ENCODE measurements at regions not wholly inside any gene's neighbourhood (a gene's known extent, or its start where the extent isn't known, plus 50 kb on each side); places are given as distances from the start of the nearest gene placed in this dataset.

DNA sequence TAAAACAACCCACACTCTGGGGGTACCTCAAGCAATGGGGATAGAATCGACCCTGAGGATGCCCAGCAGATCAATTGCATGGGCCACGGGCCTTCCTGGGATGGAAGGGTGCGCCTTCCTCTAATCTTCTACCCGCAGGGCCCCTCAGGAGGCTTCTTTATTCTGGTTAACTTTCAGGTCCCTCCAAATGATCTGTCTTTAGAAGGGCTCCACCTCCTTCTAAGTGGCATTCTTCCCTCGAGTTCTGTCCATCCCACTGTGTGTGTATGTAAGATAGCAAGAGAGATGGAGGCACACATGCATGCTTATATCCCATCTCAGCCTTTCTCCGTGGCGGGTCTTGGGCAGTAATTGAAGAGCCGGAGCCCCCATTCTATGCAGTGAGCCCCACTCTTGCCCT lies 125.7 kb downstream of the MRM1 start:
- Mint-ChIP-seq H3K27me3 (peaks cover 33% of the 10 kb centered on the region), H3K36me3 (ENCODE audit: insufficient read depth) (no peaks in the 10 kb centered on the region), H3K27ac (no peak overlapping the region), H3K9me3 (ENCODE audit: low read depth) (no peaks in the 10 kb centered on the region), H3K4me1 (ENCODE audit: low read depth) (peaks cover 24% of the 10 kb centered on the region), H3K4me3 (ENCODE audit: low read depth) (peak overlapping the region; percentile 25)
- TF ChIP-seq, protein P1, sequence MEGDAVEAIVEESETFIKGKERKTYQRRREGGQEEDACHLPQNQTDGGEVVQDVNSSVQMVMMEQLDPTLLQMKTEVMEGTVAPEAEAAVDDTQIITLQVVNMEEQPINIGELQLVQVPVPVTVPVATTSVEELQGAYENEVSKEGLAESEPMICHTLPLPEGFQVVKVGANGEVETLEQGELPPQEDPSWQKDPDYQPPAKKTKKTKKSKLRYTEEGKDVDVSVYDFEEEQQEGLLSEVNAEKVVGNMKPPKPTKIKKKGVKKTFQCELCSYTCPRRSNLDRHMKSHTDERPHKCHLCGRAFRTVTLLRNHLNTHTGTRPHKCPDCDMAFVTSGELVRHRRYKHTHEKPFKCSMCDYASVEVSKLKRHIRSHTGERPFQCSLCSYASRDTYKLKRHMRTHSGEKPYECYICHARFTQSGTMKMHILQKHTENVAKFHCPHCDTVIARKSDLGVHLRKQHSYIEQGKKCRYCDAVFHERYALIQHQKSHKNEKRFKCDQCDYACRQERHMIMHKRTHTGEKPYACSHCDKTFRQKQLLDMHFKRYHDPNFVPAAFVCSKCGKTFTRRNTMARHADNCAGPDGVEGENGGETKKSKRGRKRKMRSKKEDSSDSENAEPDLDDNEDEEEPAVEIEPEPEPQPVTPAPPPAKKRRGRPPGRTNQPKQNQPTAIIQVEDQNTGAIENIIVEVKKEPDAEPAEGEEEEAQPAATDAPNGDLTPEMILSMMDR (IDR thresholded peaks at IDR 0.05; ENCODE audit: unreplicated experiment), result no peak
- DNase-seq (ENCODE audit: low spot score, unreplicated experiment), result no peak

DNA sequence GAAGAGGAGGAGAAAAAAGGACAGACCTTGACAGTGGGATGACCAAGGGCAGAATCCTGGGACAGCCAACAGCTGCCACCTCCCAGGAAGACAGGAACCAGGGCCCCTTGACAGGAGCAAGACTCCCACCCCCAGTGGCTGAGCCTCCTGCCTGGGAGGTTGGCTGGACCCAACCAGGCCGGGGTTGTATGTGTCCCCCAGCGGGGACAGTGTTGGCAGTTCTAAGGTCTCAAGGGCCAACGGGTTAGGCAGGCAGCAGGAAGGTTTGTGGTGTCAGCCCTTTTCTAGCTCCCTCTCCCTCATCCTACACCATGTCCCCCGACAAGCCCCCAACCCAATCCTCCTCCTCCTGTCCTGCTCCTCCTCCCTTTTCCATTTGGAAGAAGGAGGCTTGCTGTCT lies 126.2 kb downstream of the MRM1 start:
- TF ChIP-seq, protein P1 (IDR thresholded peaks at IDR 0.05; ENCODE audit: unreplicated experiment), result no peak
- H3K9me3 Mint-ChIP-seq (ENCODE audit: low read depth), result no peaks in the 10 kb centered on the region
- H3K27ac Mint-ChIP-seq, result no peak overlapping the region
- H3K27me3 Mint-ChIP-seq, result peaks cover 37% of the 10 kb centered on the region
- no peak for DNase-seq (ENCODE audit: low spot score, unreplicated experiment)
- H3K4me3 Mint-ChIP-seq (ENCODE audit: low read depth), result no peak overlapping the region
- no peaks in the 10 kb centered on the region for H3K36me3 Mint-ChIP-seq (ENCODE audit: insufficient read depth)
- H3K4me1 Mint-ChIP-seq (ENCODE audit: low read depth), result peaks cover 21% of the 10 kb centered on the region

DNA sequence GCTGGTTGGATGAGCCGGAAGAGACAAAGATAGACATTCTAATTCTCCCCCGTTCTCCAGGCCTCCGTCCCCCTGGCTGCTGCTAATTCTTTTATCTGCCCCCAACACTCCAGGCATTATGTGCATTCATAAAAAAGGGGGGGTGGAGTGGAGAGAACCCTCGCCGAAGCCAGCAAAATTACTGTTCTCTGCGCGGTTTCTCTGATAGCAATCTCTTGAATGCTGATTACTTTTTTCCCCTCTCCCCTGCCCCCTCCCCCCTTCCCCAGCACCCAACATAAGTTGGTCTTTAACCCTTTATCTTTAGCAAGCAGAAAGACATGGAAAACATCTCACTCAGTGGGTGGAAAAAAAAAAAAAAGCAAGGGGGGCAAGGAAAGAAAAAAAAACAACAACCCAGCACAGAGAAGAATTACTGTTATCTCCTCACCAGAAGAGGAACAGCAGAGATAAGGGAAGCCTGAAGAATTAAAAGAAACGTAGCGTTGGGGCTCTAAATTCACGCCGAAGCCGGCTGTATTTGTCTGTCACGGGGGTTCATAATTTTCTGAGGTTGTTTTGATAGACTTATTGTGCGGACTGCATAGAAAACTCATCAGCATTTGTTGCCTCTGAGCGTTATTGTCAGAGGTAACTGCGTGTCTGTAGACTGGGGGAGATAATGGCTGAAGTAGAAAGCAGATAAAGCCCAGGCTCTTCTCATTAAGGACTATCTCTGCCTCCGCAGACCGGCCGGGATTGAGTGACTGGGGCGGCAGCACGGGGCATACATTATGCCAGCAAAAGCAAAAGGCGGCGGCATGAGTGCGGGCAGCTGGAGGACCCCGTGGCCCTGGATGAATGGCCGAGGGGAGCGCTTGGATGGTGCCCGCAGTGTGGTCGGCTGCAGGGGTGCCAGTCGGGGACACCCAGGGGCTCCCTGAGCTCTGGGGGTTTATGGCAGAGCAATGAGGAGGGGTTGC lies 126.9 kb downstream of the MRM1 start:
- H3K36me3 Mint-ChIP-seq (ENCODE audit: insufficient read depth), result no peaks in the 10 kb centered on the region
- H3K27ac Mint-ChIP-seq, result no peak overlapping the region
- peaks cover 44% of the 10 kb centered on the region for H3K27me3 Mint-ChIP-seq
- H3K9me3 Mint-ChIP-seq (ENCODE audit: low read depth), result no peaks in the 10 kb centered on the region
- H3K4me1 Mint-ChIP-seq (ENCODE audit: low read depth), result peaks cover 21% of the 10 kb centered on the region
- H3K4me3 Mint-ChIP-seq (ENCODE audit: low read depth), result peak overlapping the region; percentile 32
- TF ChIP-seq, protein P1 (IDR thresholded peaks at IDR 0.05; ENCODE audit: unreplicated experiment), result no peak
- no peak for DNase-seq (ENCODE audit: low spot score, unreplicated experiment)

DNA sequence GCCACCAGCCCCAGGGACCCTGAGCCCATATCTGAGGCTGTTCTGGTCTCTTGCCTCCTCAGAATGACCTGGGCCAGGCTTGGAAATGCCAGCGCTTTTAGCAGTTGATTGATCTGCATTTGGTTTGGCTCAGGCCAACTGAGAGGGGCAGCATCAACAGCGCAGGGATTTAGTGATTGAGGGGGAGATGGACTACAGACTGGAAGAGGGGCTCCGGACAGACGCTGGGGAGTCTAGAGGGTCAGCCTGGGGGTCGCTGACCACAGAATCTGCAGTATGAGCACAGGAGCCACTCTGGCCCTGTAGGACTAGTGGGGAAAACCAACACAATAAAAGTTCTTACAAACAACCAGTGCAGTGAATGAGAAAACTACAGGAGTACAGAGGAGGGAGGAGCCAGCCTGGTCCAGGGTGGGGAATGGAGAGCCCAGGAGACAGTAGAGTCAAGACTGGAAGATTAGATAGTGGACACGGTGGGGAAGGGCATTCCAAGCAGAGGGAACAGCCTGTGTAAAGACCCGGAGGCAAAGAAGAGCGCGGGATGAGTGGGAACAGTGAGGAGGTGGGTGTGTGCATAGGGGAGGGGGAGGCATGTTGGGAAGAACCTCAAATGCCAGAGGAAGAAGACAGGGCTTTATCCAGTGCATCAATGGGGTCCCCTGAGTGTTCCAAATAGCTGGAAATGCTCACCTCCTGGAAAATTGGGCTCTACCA lies 128.9 kb downstream of the MRM1 start:
- DNase-seq (ENCODE audit: low spot score, unreplicated experiment), result no peak
- Mint-ChIP-seq H3K27me3 (peaks cover 49% of the 10 kb centered on the region), H3K9me3 (ENCODE audit: low read depth) (no peaks in the 10 kb centered on the region), H3K4me1 (ENCODE audit: low read depth) (peaks cover 15% of the 10 kb centered on the region), H3K4me3 (ENCODE audit: low read depth) (no peak overlapping the region), H3K36me3 (ENCODE audit: insufficient read depth) (no peaks in the 10 kb centered on the region), H3K27ac (no peak overlapping the region)
- TF ChIP-seq, protein P1 (IDR thresholded peaks at IDR 0.05; ENCODE audit: unreplicated experiment), result no peak

DNA sequence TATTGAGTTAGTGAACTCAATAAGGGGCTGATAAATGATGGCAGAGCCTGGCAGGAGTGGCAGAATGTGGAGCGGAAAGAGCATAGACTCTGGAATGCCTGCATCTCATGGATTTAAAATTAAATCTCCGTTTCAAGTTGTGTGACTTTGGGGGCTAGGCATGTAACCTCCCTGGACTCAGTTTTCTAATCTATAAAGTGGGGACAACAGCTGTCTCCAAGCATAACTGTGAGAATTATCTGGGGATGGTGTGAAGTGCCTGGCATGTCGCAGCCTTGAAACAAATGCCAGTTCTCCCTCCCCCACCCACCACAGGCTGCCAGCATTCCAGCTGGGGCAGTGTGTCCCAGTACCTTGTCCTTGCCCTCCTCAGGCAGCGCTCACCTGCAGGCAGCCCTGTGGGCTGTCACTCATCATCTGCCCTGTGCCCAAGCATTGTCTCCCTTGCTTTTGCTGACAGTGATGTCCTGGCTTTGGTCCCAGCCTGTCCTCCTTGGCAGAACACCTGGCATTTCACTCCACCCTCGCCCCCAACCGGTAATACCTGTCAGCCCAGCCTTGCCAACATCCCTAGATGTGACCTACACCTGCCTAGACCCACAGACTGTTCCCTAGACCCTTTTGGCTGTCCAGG lies 129.6 kb downstream of the MRM1 start:
- peaks cover 49% of the 10 kb centered on the region for H3K27me3 Mint-ChIP-seq
- no peaks in the 10 kb centered on the region for H3K36me3 Mint-ChIP-seq (ENCODE audit: insufficient read depth)
- H3K27ac Mint-ChIP-seq, result no peak overlapping the region
- peaks cover 15% of the 10 kb centered on the region for H3K4me1 Mint-ChIP-seq (ENCODE audit: low read depth)
- TF ChIP-seq, protein P1 (IDR thresholded peaks at IDR 0.05; ENCODE audit: unreplicated experiment), result no peak
- H3K4me3 Mint-ChIP-seq (ENCODE audit: low read depth), result no peak overlapping the region
- no peaks in the 10 kb centered on the region for H3K9me3 Mint-ChIP-seq (ENCODE audit: low read depth)
- DNase-seq (ENCODE audit: low spot score, unreplicated experiment), result no peak
